HG03039 (cell line): ENCODE measurements at regions not wholly inside any gene's neighbourhood (a gene's known extent, or its start where the extent isn't known, plus 50 kb on each side); places are given as distances from the start of the nearest gene placed in this dataset.
"Not testable (repeated sequence)": the region's sequence is repeated elsewhere in the genome, so short reads cannot be mapped to it uniquely, and the experiment has no call there.

Source experiments
- ATAC-seq: cut with Tn5 transposase; IDR thresholded peaks from one replicate; pipeline ENCODE4 v1.9.1; 2021; ENCODE audit warnings: mild to moderate bottlenecking, moderate library complexity; ENCODE audit not compliant: unreplicated experiment

- no peak for ATAC-seq
These were observed 376.9 kb downstream of the DTWD2 start for GRCh38 chr5:118611332-118611945.

DNA sequence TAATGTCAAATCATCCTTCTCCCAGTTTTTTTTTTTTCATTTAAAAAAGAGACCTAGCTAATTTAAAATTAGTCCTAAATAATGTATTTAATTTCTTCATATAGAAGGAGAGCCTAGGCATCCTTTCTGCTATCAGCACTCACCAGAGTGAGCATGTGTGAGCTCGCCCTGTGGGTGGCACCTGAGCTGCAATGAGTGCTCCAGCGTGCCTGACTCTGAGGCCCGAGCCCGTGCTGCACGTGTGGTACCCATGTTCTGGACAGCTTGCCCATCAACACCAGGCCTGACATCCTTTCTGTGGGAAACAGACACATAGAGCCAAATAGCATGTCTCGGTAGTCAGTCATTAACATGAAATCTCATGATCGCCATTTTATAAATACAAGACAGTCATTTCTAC is 381.4 kb downstream of the DTWD2 start:
- no peak for ATAC-seq

- ATAC-seq: no peak
These were observed 382.6 kb downstream of the DTWD2 start for GRCh38 chr5:118605761-118606160.

DNA sequence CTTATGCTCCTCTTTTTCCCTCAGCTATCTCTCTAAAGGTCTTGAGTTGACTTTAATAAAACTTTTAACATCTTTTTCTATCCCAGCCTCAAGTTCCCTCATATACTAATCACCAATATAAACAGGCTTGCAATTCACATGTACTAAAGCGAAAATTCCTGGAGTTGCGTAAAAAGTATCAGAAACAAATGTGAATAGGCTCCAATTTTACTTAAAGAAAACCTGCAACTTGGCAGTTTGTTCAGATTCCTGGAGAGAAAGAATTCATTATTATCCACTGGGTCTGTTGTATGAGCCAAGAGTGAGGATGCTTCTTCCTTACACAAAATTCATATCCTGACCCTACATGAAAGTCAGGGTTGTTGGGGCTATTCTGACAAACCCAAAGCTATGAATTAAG is 384.2 kb downstream of the DTWD2 start:
- no peak for ATAC-seq

GRCh38 chr5:118603278-118603677 is 385.1 kb downstream of the DTWD2 start:
- no peak for ATAC-seq

GRCh38 chr5:118598311-118598710 is 390.0 kb downstream of the DTWD2 start:
- ATAC-seq: no peak

GRCh38 chr5:118597543-118597942 is 390.8 kb downstream of the DTWD2 start:
- no peak for ATAC-seq

GRCh38 chr5:118596255-118596654 is 392.1 kb downstream of the DTWD2 start:
- ATAC-seq: no peak

GRCh38 chr5:118593003-118593328 is 395.4 kb downstream of the DTWD2 start:
- no peak for ATAC-seq

GRCh38 chr5:118592229-118593002 is 395.9 kb downstream of the DTWD2 start:
- no peak for ATAC-seq

DNA sequence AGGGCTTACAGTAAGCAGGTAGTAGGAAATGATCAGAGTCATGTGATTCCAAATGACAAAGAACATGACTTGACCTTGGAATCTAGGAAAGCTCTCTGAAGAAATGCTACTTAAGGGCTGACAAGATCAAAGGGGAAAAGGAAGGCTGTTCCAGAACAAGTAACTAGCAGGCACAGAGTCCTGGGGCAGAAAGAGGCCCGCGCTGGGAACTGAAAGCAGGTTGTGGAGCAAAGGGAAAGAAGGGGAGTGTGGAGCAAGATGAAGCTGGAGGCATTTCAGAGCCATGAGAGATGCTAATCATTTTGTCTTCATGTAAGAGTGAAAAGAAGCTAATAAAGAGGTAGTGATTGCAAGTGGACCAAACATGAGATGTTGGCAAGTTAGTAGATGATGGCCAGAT is 397.5 kb downstream of the DTWD2 start:
- no peak for ATAC-seq

DNA sequence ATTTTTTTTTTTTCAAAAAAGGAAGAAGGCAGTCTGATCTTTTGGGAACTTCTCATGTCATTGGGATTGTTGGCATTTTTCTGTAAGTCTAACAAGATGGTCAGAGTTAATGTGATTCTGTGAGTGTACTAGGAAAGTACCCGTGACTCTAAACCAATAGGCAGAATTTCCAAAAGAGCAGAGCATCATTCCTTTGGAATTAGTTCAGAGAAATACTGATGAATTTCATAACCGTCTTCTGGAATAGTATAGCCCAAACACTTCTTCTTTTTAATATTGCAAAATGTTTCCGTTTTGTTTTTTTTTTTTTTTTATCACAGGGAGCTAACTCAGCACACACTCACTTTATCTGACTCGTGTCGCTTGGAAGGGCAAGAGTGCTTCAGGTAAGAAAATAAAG is 407.4 kb downstream of the DTWD2 start:
- no peak for ATAC-seq

DNA sequence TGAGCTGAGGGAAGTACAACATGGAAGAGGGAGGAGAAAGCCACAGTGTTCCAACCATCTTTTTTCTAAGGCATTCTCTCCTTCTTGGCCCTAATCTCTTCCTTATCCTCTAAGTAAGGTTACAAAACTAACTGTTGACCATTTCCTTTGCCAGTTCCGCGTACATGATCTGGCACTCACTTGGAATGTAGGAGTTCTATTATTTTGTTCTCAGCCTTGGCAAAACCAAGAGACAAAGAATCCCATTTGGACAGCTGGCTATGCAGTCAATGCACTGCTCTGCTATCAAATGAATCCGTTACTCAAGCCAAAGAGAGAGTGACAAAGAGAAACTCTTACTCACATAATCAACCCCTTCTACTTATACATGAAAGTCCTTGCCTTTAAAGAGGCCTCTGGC is 410.3 kb downstream of the DTWD2 start:
- no peak for ATAC-seq

- no peak for ATAC-seq
These were observed 410.7 kb downstream of the DTWD2 start for GRCh38 chr5:118577621-118578020.

GRCh38 chr5:118570276-118570675 is 418.1 kb downstream of the DTWD2 start:
- not testable (repeated sequence) for ATAC-seq

- not testable (repeated sequence) for ATAC-seq
These were observed 418.8 kb downstream of the DTWD2 start for GRCh38 chr5:118569596-118569995.

DNA sequence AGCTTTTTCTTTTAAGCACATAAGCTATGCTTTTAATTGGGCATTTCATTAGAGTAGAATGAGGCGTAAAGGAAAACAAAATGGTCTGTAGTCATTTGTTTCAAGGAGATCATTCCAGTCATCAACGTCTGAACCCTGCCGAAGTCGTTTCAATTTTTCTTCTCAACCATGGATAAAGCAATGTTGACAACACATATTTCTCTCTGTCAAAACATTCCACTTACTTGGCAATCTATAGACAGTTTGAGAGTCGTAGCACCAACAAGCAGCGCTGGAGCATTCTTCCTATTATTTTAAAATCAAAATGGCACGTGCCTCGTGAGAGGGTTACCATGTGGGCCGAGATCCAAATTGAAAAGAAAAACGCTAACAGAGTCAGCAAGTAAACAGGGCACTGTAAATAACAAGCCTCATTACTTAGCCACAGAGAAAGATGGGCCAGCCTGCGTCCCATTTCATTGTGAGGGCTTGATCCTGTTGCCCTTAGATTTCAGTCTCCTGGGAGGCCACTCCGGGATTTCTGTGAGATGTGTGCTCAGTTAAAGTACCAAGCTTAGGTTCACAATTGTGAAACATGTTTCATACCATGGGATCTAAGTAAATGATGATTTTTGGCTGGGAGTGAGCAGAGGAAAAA is 422.9 kb downstream of the DTWD2 start:
- ATAC-seq: no peak

- no peak for ATAC-seq
These were observed 426.4 kb downstream of the DTWD2 start for GRCh38 chr5:118561971-118562370.

- ATAC-seq: no peak
These were observed 427.1 kb downstream of the DTWD2 start for GRCh38 chr5:118561235-118561634.

- no peak for ATAC-seq
These were observed 429.5 kb downstream of the DTWD2 start for GRCh38 chr5:118558871-118559270.

DNA sequence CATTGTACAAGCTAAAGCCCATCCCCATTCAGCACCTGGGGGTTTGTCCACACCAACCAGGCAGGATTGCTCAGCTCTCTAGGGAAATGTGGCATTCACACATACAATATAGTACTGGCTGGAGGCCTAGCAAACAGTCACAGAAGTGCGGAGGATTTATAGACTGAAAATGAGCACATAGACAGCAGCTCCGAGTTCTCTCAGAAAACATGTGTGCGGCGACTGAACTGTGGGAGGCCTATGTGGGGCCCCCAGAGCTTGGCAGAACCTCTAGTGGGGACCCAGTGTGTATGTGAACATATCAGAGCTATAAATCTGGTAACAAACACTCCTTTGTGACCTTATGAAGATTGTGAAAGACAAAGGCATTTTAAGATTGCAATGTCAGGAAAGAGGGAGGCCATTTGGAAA is 431.1 kb downstream of the DTWD2 start:
- no peak for ATAC-seq

GRCh38 chr5:118556792-118557191 is 431.6 kb downstream of the DTWD2 start:
- no peak for ATAC-seq
